Panc1 (cell line): ENCODE measurements at regions not wholly inside any gene's neighbourhood (a gene's known extent, or its start where the extent isn't known, plus 50 kb on each side); places are given as distances from the start of the nearest gene placed in this dataset.

Experiments
- ATAC-seq: fragments of 200-7000 bp; cut with Tn5 transposase; 2 replicates; pipeline ENCODE4 v1.9.1; 2020; ENCODE audit warnings: mild to moderate bottlenecking, moderate library complexity
- BruUV-seq: library from RNA; stranded (reverse); fragments of 400-500 nt; replicated peaks from 2 replicates; lab custom pipeline; 2021; lab: Mats Ljungman, UMichigan
- CTCF ChIA-PET: fragments of 300-600 bp; sonication (Branson Sonifier 250); formaldehyde crosslinking; loops from one replicate; lab custom pipeline; 2022; ENCODE audit warnings: antibody characterized with exemption; lab: Charles Lee
- POLR2A ChIA-PET: fragments of 300-600 bp; sonication (Branson Sonifier 250); formaldehyde crosslinking; loops from one replicate; lab custom pipeline; 2022; ENCODE audit warnings: antibody characterized with exemption; lab: Charles Lee
- DNase-seq: peaks from one replicate; pipeline ENCODE4 v3.0.0-alpha.2; 2010; ENCODE audit warnings: low read depth, low spot score
- H3K27ac ChIP-seq: 2 replicates; pipeline ENCODE4 v1.5.1; 2011; ENCODE audit warnings: mild to moderate bottlenecking, low read length, inconsistent platforms
- H3K27me3 ChIP-seq: fragments of 200-500 bp; sonication (Bioruptor generic); 2 replicates; pipeline ENCODE4 v1.6.0; 2014; ENCODE audit warnings: low read length, inconsistent platforms; ENCODE audit not compliant: control insufficient read depth, insufficient read depth
- H3K36me3 ChIP-seq: fragments of 200-500 bp; sonication (Bioruptor generic); 2 replicates; pipeline ENCODE4 v1.5.1; 2014; ENCODE audit warnings: inconsistent platforms, mild to moderate bottlenecking, low read length, moderate library complexity; ENCODE audit not compliant: control insufficient read depth, insufficient read depth
- H3K4me1 ChIP-seq: 2 replicates; pipeline ENCODE4 v1.5.1; 2011; ENCODE audit warnings: inconsistent platforms, mild to moderate bottlenecking, low read length, moderate library complexity; ENCODE audit not compliant: control insufficient read depth, insufficient read depth
- H3K4me3 ChIP-seq, 2 experiments: 2 replicates each; pipeline ENCODE4 v1.5.1; 2011 to 2012; ENCODE audit warnings: low read depth in 2 of 2, low read length in 2 of 2, mild to moderate bottlenecking in 2 of 2, inconsistent platforms in 1 of 2, moderate library complexity in 1 of 2
- H3K9me3 ChIP-seq: fragments of 200-500 bp; sonication (Bioruptor generic); 2 replicates; pipeline ENCODE4 v1.5.1; 2014; ENCODE audit warnings: low read depth, mild to moderate bottlenecking, inconsistent platforms, low read length, moderate library complexity; ENCODE audit not compliant: control insufficient read depth, insufficient read depth
- POLR2AphosphoS5 ChIP-seq: IDR thresholded peaks from 2 replicates; pipeline ENCODE4 v1.6.1; 2012; ENCODE audit warnings: mild to moderate bottlenecking, low read depth, low read length, moderate library complexity
- REST ChIP-seq, 2 experiments: IDR thresholded peaks; 2 replicates each; pipeline ENCODE4 v1.6.1; 2011 to 2012; ENCODE audit warnings: low read depth in 2 of 2, control low read depth in 1 of 2, low read length in 1 of 2, mild to moderate bottlenecking in 1 of 2, moderate library complexity in 1 of 2; ENCODE audit not compliant: insufficient read depth in 1 of 2
- SIN3A ChIP-seq: IDR thresholded peaks from 2 replicates; pipeline ENCODE4 v1.6.1; 2012; ENCODE audit warnings: low read depth, mild to moderate bottlenecking, low read length, moderate library complexity, borderline replicate concordance; ENCODE audit not compliant: insufficient read depth
- TCF7L2 ChIP-seq: IDR thresholded peaks from 2 replicates; pipeline ENCODE4 v1.6.1; 2011; ENCODE audit warnings: mild to moderate bottlenecking, low read depth, low read length, inconsistent platforms
- in situ Hi-C: cut with HindIII; loops from 2 replicates; pipeline ENCODE4 v1.10.0; 2016; ENCODE audit warnings: low sequenced_read_pairs, low pct_unique_long_range_greater_than_20kb
- intact Hi-C: fragments of 100-400 bp; cut with micrococcal nuclease; formaldehyde crosslinking; loops from one replicate; pipeline ENCODE4 v1.10.0; 2022; ENCODE audit not compliant: unreplicated experiment
- TF ChIP-seq, protein P1 (sequence below): fragments of 450-650 bp; IDR thresholded peaks from 2 replicates; pipeline ENCODE4 v1.5.1; 2017; ENCODE audit warnings: mild to moderate bottlenecking

GRCh38 chr18:66264130-66264529, 339.8 kb downstream of the CDH19 start:
- no peaks in the 10 kb centered on the region for H3K27me3 ChIP-seq
- POLR2A ChIA-PET, result no interaction called here
- no peaks in the 10 kb centered on the region for H3K36me3 ChIP-seq
- intact Hi-C loops, result no loop called here
- DNase-seq (no peak), ATAC-seq (no peak)
- in situ Hi-C loops, result no loop called here
- H3K4me3 ChIP-seq, result no peak overlapping the region
- CTCF ChIA-PET, result no interaction called here
- no TSS peak for BruUV-seq
- no peaks in the 10 kb centered on the region for H3K4me1 ChIP-seq
- TF ChIP-seq REST (IDR thresholded peaks at IDR 0.05; ENCODE audit: insufficient read depth in 1 of 2, low read depth in 2 of 2, low read length in 1 of 2) (no peak), TCF7L2 (no peak), POLR2AphosphoS5 (no peak), SIN3A (no peak)
- TF ChIP-seq, protein P1, sequence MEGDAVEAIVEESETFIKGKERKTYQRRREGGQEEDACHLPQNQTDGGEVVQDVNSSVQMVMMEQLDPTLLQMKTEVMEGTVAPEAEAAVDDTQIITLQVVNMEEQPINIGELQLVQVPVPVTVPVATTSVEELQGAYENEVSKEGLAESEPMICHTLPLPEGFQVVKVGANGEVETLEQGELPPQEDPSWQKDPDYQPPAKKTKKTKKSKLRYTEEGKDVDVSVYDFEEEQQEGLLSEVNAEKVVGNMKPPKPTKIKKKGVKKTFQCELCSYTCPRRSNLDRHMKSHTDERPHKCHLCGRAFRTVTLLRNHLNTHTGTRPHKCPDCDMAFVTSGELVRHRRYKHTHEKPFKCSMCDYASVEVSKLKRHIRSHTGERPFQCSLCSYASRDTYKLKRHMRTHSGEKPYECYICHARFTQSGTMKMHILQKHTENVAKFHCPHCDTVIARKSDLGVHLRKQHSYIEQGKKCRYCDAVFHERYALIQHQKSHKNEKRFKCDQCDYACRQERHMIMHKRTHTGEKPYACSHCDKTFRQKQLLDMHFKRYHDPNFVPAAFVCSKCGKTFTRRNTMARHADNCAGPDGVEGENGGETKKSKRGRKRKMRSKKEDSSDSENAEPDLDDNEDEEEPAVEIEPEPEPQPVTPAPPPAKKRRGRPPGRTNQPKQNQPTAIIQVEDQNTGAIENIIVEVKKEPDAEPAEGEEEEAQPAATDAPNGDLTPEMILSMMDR, result no peak
- H3K9me3 ChIP-seq, result no peaks in the 10 kb centered on the region
- no peak overlapping the region for H3K27ac ChIP-seq

- no peak for DNase-seq
- Histone ChIP-seq H3K4me1 (no peaks in the 10 kb centered on the region), H3K27me3 (no peaks in the 10 kb centered on the region), H3K4me3 (no peak overlapping the region), H3K36me3 (no peaks in the 10 kb centered on the region), H3K27ac (no peak overlapping the region), H3K9me3 (no peaks in the 10 kb centered on the region)
- ChIA-PET POLR2A (no interaction called here), CTCF (no interaction called here)
- intact Hi-C loops, result no loop called here
- TF ChIP-seq REST (IDR thresholded peaks at IDR 0.05; ENCODE audit: insufficient read depth in 1 of 2, low read depth in 2 of 2, low read length in 1 of 2) (no peak), SIN3A (no peak), TCF7L2 (no peak), POLR2AphosphoS5 (no peak)
- TF ChIP-seq, protein P1, result no peak
- in situ Hi-C loops, result no loop called here
- BruUV-seq, result no TSS peak
- ATAC-seq, result no peak
These were observed 349.8 kb downstream of the CDH19 start for GRCh38 chr18:66254121-66254520.
